Epithelial cell of esophagus (primary cell): ENCODE measurements at regions not wholly inside any gene's neighbourhood (a gene's known extent, or its start where the extent isn't known, plus 50 kb on each side); places are given as distances from the start of the nearest gene placed in this dataset.

Experiments
- DNase-seq: peaks from one replicate; pipeline ENCODE4 v3.0.0; 2010; ENCODE audit warnings: low read depth
- H3K4me3 ChIP-seq: 2 replicates; pipeline ENCODE4 v1.5.1; 2011; ENCODE audit warnings: mild to moderate bottlenecking, low read length, control low read depth
- CTCF ChIP-seq: IDR thresholded peaks from 2 replicates; pipeline ENCODE4 v1.5.1; 2011; ENCODE audit warnings: low read depth, mild to moderate bottlenecking, low read length, control low read depth, inconsistent platforms; ENCODE audit not compliant: insufficient read depth; ENCODE audit errors: missing control alignments

GRCh38 chr3:26245236-26245635 is 377.3 kb upstream of the LRRC3B start:
- H3K4me3 ChIP-seq, result no peak overlapping the region
- no peak for TF ChIP-seq CTCF
- DNase-seq, result no peak

- no peak overlapping the region for H3K4me3 ChIP-seq
- TF ChIP-seq CTCF, result no peak
- DNase-seq, result no peak
Measured at GRCh38 chr3:26246901-26247300, 375.7 kb upstream of the LRRC3B start.

- no peak overlapping the region for H3K4me3 ChIP-seq
- TF ChIP-seq CTCF, result no peak
Measured at GRCh38 chr3:26247712-26248111, 374.9 kb upstream of the LRRC3B start.

GRCh38 chr3:26252001-26252400 is 370.6 kb upstream of the LRRC3B start:
- no peak for DNase-seq
- TF ChIP-seq CTCF, result no peak
- no peak overlapping the region for H3K4me3 ChIP-seq

More at GRCh38 chr3:26247712-26248111, 374.9 kb upstream of the LRRC3B start:
- no peak for DNase-seq

GRCh38 chr3:26256224-26256623 is 366.3 kb upstream of the LRRC3B start:
- no peak for TF ChIP-seq CTCF
- no peak overlapping the region for H3K4me3 ChIP-seq

GRCh38 chr3:26259176-26259575 is 363.4 kb upstream of the LRRC3B start:
- H3K4me3 ChIP-seq, result no peak overlapping the region
- no peak for DNase-seq
- TF ChIP-seq CTCF, result no peak

More at GRCh38 chr3:26256224-26256623, 366.3 kb upstream of the LRRC3B start:
- DNase-seq, result no peak

- no peak for TF ChIP-seq CTCF
- DNase-seq, result no peak
- no peak overlapping the region for H3K4me3 ChIP-seq
Measured at GRCh38 chr3:26260139-26260538, 362.4 kb upstream of the LRRC3B start.
